Hematopoietic multipotent progenitor cell treated with erythropoietin and hydrocortisone succinate and interleukin-3 and kit ligand, for 15 days (in vitro differentiated cells): ENCODE measurements at regions not wholly inside any gene's neighbourhood (a gene's known extent, or its start where the extent isn't known, plus 50 kb on each side); places are given as distances from the start of the nearest gene placed in this dataset.

Source experiments
- DNase-seq: peaks from one replicate; pipeline ENCODE4 v3.0.0-alpha.2; 2015; ENCODE audit warnings: low spot score

DNA sequence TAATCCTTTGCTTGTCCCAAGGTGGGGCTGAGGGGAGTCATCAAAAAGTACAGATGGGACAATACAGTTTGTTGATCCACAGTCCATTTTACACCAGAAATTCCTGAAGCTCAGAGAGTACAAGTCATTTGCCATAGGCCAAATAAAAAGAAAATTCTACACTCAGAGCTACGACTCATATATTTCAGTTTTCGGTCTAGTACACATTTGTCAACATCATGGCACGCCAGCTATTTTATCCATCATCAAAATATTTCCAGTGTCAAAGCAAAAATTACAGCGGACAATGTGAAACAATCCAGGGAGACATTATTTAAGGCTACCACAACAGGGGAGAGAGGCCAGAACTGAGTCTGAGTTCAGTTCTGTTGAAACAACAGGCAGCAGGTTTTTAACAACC, 587.5 kb upstream of the DSEL start:
- no peak for DNase-seq

DNA sequence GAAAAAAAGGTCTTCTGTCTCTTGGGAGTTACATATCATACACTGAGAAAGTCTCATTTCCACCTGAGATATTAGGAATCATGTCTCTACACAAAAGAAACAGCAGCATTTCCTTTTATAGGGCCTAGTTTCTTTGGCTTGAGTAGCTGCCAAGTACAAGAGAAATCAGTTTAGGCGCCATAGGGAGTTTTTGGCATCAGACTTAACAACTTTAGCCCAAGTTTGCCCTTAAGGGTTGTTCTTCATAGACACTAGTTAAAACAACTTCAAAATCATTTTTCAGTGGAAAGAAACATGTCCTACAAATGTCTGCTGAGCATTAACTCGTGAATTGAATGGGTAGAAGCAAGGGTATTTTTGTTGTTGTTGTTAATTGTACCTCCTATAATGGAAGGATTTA, 587.0 kb upstream of the DSEL start:
- no peak for DNase-seq

GRCh38 chr18:68102117-68102516, 585.6 kb upstream of the DSEL start:
- no peak for DNase-seq

- DNase-seq, result no peak
Measured at GRCh38 chr18:68098655-68099054, 582.1 kb upstream of the DSEL start.

DNA sequence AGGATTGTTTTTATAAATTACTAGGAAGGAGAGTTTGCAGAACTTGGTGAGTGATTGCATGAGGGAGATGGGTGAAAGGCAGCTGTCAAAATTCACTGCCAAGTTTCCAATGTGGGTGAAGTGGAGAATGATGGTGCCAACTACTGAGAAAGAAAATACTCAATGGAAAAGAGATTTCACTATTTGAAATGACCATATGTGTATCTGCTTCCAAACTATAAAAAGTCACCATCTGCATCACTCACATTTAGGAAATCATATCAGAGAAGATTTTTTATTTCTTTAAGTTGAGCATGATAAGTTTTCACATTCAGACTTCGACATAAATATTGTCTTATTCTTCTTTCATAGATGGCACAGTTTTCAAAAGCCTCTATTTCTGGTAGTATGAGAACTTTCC, 570.0 kb upstream of the DSEL start:
- no peak for DNase-seq

DNA sequence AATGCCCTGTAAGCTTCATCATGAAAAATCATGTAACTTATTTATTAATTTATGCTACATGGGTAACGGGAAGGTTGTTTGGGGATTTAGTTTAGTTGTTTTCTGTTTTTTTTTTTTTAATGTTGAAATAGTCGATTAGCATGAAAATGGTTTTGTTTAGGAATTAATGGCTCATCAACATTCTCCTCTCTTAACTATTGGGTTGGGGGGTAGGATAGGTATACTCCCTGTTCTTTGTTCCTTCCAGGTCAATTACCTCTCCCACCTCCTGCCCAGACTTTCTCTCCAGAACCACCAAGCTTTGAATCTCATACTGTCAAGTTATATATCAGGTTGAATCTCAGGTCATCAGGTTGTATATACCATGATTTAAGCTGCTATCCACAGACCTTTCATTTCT, 568.7 kb upstream of the DSEL start:
- no peak for DNase-seq

- no peak for DNase-seq
Measured at GRCh38 chr18:68083776-68084175, 567.3 kb upstream of the DSEL start.

DNA sequence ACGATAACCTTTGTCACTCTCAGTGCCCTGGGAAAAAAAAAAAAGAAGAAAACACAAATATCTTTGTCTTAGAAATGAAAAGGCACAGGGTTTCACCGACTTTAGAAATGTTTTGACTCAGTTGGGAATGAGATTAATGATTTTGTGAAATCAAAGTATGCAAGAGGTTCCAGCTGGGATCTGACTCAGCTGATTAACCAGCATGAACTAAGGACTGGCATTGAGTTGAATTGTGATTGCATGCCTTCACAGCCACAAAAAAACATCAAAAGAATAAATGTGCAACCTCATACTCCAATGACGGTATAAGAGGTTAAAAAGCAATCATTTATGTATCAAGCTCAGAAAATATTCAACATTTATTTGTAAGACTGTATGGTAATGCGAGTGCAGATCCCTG, 566.6 kb upstream of the DSEL start:
- DNase-seq, result no peak

DNA sequence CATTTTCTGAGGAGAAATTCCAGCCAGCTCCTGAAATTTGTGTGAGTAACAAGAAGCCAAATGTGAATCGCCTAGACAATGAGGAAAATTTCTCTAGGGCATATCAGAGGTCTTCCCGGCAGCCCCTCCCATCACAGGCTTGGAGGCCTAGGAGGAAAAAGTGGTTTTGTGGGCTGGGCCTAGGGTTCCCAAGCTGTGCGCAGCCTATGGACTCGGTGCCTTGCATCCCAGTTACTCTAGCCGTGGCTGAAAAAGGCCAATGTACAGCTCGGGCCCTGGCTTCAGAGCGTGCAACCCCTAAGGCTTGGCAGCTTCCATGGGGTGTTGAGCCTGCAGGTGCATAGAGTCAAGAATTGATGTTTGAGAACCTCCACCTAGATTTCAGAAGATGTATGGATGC, 556.2 kb upstream of the DSEL start:
- DNase-seq, result no peak

DNA sequence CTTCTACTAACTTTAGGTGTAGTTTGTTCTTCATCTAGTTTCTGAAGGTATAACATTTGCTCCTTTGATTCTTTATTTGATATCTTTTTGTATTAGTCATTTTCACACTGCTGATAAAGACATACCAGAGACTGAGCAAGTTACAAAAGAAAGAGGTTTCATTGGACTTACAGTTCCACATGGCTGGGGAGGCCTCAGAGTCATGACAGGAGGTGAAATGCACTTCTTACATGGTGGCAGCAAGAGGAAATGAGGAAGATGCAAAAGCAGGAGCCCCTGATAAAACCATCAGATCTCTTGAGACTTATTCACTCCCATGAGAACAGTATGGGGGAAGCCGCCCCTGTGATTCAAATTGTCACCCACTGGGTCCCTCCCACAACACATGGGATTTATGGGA, 544.4 kb upstream of the DSEL start:
- DNase-seq, result no peak

DNA sequence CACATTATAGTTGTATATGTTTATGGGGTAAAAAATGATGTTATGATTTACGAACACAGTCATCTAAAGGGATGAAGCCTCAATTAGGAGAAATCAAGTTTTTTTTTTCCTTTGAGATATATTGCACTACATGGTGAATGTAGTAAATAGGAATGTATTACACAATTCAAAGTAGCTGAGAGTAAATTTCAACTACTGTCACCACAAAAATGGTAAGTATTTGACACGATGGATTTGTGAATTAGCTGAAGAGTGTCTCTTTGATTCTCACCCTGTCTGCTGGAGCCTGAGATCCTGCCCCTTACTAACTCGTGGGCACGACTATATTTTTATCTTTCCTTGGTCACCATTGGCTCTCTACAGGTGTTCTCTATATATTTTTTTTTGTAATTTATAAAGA, 540.4 kb upstream of the DSEL start:
- DNase-seq, result no peak

DNA sequence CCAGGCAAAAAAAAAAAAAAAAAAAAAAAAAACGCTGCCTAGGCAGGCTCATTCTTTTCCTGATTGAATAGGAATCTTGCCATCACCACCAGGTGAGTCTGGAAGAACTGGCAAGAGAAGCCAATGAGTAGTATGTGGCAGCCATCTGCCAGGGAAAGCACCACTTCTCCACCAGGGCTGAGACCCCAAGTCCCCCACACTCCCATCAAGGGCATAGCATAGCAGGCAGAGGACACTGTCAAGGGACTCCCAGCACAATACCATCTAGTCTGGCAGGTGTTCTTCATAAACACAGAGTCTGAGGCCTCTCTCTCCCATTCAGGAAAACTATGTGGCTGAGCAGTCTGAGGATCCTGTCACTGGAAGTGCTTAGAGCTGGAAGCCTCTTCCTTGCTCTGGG, 538.1 kb upstream of the DSEL start:
- no peak for DNase-seq

DNA sequence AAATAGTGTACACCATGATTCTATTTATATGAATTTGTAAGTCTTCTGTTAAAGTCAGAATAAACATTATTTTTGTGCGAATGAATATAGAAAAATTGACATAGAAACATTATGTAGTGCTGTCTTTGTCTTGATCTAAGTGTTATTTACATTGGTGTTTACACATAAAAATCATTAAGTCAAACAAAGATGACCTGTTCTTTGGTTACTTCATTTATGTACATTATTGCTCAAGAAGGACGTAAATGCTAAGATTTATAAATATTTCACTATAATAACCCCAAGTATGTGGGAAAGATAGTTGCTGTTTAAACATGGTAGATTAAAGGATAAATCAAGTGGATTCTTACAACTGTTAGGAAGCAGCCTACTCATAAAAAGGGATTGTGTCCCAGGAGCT, 536.8 kb upstream of the DSEL start:
- DNase-seq, result no peak

DNA sequence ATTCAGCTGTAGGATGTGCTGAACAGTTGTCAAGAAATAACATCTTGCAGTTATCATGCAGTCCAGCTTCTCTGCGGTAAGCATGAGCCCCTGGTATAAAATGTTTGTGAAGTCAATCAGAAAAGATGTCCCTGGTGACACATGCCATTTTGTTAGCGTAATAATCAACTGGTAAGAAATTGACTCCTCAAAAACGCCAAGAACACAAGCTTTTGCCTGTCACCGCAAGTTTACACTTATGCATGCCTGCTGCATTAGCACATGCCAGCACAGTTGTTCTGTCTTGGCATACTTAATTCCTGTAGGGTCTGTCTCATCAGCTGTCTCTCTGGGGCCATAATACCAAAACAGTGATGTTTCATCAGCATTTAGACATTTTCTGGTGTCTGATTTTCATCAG, 524.8 kb upstream of the DSEL start:
- DNase-seq, result no peak

DNA sequence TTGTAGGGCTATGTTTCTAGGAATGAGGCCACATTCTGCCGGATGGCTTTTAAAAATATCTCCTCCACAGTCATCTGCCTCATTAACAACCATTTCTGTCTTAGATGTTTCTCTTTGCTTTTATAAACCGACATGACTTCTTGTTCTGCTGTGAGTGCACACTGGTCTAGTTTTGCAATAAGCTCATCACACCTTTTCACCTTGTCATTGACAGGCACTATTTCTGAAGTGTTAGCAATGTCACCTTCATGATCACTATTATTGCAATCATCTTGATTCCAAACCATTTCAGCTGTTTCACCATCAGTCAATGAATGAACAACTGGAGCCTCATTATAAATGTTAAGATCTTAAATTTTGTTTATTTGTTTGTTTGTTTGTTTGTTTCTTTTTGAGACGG, 523.7 kb upstream of the DSEL start:
- DNase-seq, result no peak

- DNase-seq, result no peak
Measured at GRCh38 chr18:68035774-68036522, 519.4 kb upstream of the DSEL start.

DNA sequence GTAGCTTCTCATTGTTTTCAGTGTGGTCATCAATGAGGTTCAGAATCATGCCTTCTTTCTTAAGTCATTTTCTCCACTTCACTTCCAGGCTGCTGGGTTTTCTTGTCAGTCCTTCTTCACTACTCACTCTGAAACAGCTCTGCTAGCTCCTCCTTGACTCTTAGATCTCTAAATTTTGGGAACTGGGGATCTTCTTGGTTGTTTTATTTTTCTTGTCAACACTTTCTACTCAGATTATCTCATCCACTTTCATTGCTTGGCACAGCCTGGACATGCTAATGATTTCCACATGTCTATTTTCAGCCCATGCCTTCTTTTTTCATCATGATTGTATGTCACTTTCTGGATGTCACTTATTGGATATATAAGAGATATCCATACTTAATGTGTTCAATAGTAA, 517.8 kb upstream of the DSEL start:
- DNase-seq, result no peak

- no peak for DNase-seq
Measured at GRCh38 chr18:68033466-68033865, 516.9 kb upstream of the DSEL start.

DNA sequence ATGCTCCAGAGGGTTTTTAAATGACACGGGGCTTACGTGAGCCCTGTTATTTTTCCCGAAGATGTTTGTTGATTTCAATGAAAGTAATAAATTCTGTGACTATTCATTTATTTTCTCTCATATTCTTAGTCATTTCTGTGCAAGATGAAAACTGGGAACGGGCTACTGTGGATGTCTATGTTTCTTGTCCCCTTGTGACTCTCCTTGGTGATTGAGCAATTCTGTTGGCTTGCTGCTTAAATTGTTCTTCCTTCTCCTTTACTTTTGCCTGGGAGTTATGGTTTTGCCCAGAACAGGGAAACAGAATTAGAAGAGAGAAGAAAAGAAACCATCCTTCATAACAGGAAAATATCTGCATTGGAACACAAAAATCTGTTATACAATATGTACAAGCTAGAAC, 508.2 kb upstream of the DSEL start:
- DNase-seq, result no peak

GRCh38 chr18:68017385-68017784, 500.9 kb upstream of the DSEL start:
- no peak for DNase-seq

- DNase-seq, result no peak
Measured at GRCh38 chr18:67997496-67997895, 481.0 kb upstream of the DSEL start.

DNA sequence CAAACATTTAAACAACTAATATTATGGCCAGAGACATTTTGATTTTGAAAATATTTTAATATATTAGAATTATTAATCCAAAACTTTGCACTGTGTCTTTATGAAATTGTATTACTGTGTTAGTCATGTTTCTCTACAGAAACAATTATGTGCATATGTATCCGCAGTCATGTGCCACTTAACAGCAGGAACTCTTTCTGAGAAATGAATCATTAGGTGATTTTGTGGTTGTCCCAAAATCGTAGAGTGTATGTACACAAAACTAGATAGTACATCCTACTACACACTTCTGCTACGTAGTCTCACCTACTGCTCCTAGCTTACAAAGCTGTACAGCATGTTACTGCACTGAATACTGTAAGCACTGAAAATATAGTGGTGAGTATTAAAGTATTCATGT, 479.2 kb upstream of the DSEL start:
- no peak for DNase-seq

DNA sequence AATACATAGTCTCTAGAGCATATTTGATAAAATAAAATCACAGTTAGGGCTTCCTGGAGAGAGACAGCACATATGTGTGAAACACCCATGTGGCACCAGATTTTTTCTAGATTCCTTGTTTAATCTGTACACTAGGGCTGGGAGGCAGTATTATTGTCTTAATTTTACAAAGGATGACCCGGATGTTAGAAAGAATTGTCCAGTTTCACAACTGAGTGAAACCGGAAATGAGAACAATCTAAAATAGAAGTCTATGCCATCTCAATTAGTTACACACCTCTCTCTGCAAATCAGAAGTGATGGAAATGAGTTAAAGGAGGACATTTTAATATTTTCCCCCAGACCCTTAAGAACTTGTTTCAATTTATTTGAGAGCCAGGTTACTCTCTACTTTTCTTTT, 463.7 kb upstream of the DSEL start:
- DNase-seq, result no peak

- no peak for DNase-seq
Measured at GRCh38 chr18:67977067-67977616, 460.6 kb upstream of the DSEL start.
